ENCODE measurements at regions not wholly inside any gene's neighbourhood (a gene's known extent, or its start where the extent isn't known, plus 50 kb on each side); places are given as distances from the start of the nearest gene placed in this dataset.
"Not testable (repeated sequence)": the region's sequence is repeated elsewhere in the genome, so short reads cannot be mapped to it uniquely, and the experiment has no call there.

DNA sequence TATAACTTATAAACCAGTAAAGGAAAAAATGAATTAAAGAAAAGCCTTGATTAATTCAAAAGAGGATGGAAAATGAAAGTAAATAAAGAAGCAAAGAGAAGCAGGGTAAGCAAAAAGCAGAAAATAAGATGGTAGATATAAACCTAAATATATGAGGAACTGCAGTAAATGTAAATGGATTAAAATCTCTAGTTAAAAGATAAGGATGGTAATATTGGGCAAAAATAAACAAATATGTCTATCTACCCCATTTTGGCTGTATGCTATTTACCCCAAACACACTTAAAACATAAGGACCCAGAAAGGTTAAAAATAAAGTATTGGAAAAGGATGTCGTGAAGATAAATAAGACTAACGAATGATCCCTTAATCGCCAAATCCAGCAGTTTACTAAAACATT is 161.9 kb downstream of the FOXD2 start:
- DNase-seq, result no peak
- CTCF ChIA-PET, result no interaction called here
- H3K27ac Mint-ChIP-seq, result no peak overlapping the region

DNA sequence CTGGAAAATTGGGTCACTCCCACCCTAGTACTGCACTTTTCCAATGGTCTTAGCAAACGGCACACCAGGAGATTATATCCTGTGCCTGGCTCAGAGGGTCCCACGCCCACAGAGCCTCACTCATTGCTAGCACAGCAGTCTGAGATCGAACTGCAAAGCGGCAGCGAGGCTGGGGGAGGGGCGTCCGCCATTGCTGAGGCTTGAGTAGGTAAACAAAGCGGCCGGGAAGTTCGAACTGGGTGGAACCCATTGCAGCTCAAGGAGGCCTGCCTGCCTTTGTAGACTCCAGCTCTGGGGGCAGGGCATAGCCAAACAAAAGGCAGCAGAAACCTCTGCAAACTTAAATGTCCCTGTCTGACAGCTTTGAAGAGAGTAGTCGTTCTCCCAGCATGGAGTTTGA is 164.6 kb downstream of the FOXD2 start:
- H3K27ac ChIP-seq (ENCODE audit: low read length in 2 of 2); H3K36me3 ChIP-seq (replicated peaks in 1 of 2; ENCODE audit: control extremely low read depth in 1 of 2, control insufficient read depth in 1 of 2, extremely low read depth in 1 of 2, insufficient read depth in 2 of 2, low read length in 1 of 2); H3K27me3 ChIP-seq (replicated peaks in 1 of 4; ENCODE audit: control extremely low read depth in 1 of 4, control insufficient read depth in 3 of 4, insufficient read depth in 4 of 4, low read length in 3 of 4); DNase-seq; CTCF ChIA-PET; H3K4me3 Mint-ChIP-seq; H2AFZ ChIP-seq (ENCODE audit: insufficient read depth, low read depth, low read length, poor library complexity, severe bottlenecking); intact Hi-C loops (cut with micrococcal nuclease); H3K4me1 Mint-ChIP-seq; H4K20me1 ChIP-seq (ENCODE audit: control insufficient read depth, insufficient read depth, low read length, poor library complexity, severe bottlenecking); H3K4me3 ChIP-seq (ENCODE audit: control extremely low read depth in 1 of 5, extremely low read depth in 1 of 5, insufficient read depth in 1 of 5, low read depth in 2 of 5, low read length in 4 of 5); H3K9me3 Mint-ChIP-seq (ENCODE audit: insufficient read depth); POLR2A ChIA-PET; H3K9ac ChIP-seq (ENCODE audit: low read length); ATAC-seq (ENCODE audit: low read depth); H3K79me2 ChIP-seq (ENCODE audit: control insufficient read depth, insufficient read depth, low read length); H3K4me2 ChIP-seq (replicated peaks; ENCODE audit: low read depth, low read length, poor library complexity, severe bottlenecking); H3K4me1 ChIP-seq (ENCODE audit: control insufficient read depth in 2 of 2, insufficient read depth in 2 of 2, low read length in 2 of 2); H3K27ac Mint-ChIP-seq: not testable (repeated sequence)
- peaks cover 11% of the 10 kb centered on the region for H3K27me3 Mint-ChIP-seq
- peaks cover 1 to 11% (median 8%) of the 10 kb centered on the region in 3 donors for H3K9me3 ChIP-seq (ENCODE audit: control extremely low read depth in 1 of 3, control insufficient read depth in 2 of 3, insufficient read depth in 1 of 3, low read length in 2 of 3)
- 91% methylated on average over 10 of the region's 11 CpGs for WGBS (ENCODE audit: insufficient coverage)

More for the DNA sequence above, 161.9 kb downstream of the FOXD2 start:
- no peaks in the 10 kb centered on the region for H4K20me1 ChIP-seq (ENCODE audit: control insufficient read depth, insufficient read depth, low read length, poor library complexity, severe bottlenecking)
- intact Hi-C loops (cut with micrococcal nuclease), result no loop called here
- Mint-ChIP-seq H3K27me3 (peaks cover 17% of the 10 kb centered on the region), H3K9me3 (ENCODE audit: insufficient read depth) (no peaks in the 10 kb centered on the region), H3K4me1 (no peaks in the 10 kb centered on the region), H3K4me3 (no peak overlapping the region)
- no peak for TF ChIP-seq EZH2 (IDR thresholded peaks at IDR 0.05; ENCODE audit: borderline replicate concordance, insufficient read depth, low read depth, low read length, poor library complexity, severe bottlenecking)
- TF ChIP-seq, protein P1, sequence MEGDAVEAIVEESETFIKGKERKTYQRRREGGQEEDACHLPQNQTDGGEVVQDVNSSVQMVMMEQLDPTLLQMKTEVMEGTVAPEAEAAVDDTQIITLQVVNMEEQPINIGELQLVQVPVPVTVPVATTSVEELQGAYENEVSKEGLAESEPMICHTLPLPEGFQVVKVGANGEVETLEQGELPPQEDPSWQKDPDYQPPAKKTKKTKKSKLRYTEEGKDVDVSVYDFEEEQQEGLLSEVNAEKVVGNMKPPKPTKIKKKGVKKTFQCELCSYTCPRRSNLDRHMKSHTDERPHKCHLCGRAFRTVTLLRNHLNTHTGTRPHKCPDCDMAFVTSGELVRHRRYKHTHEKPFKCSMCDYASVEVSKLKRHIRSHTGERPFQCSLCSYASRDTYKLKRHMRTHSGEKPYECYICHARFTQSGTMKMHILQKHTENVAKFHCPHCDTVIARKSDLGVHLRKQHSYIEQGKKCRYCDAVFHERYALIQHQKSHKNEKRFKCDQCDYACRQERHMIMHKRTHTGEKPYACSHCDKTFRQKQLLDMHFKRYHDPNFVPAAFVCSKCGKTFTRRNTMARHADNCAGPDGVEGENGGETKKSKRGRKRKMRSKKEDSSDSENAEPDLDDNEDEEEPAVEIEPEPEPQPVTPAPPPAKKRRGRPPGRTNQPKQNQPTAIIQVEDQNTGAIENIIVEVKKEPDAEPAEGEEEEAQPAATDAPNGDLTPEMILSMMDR (IDR thresholded peaks at IDR 0.05), result no peak
- H3K27me3 ChIP-seq (replicated peaks in 1 of 4; ENCODE audit: control extremely low read depth in 1 of 4, control insufficient read depth in 3 of 4, insufficient read depth in 4 of 4, low read length in 3 of 4), result peaks cover 0 to 5% (median under 1%) of the 10 kb centered on the region in 4 experiments
- POLR2A ChIA-PET, result no interaction called here
- no CpG with 5 or more reads among the region's 3 CpGs for WGBS (ENCODE audit: insufficient coverage)
- H3K4me1 ChIP-seq (ENCODE audit: control insufficient read depth in 2 of 2, insufficient read depth in 2 of 2, low read length in 2 of 2), result no peaks in the 10 kb centered on the region
- H3K4me3 ChIP-seq (ENCODE audit: control extremely low read depth in 1 of 5, extremely low read depth in 1 of 5, insufficient read depth in 1 of 5, low read depth in 2 of 5, low read length in 4 of 5), result no peak overlapping the region
- no peaks in the 10 kb centered on the region for H3K79me2 ChIP-seq (ENCODE audit: control insufficient read depth, insufficient read depth, low read length)
- H3K9ac ChIP-seq (ENCODE audit: low read length), result no peak overlapping the region
- ATAC-seq (ENCODE audit: low read depth), result no peak
- H3K36me3 ChIP-seq (replicated peaks in 1 of 2; ENCODE audit: control extremely low read depth in 1 of 2, control insufficient read depth in 1 of 2, extremely low read depth in 1 of 2, insufficient read depth in 2 of 2, low read length in 1 of 2), result no peaks in the 10 kb centered on the region
- no peak overlapping the region for H3K4me2 ChIP-seq (replicated peaks; ENCODE audit: low read depth, low read length, poor library complexity, severe bottlenecking)
- no peak overlapping the region for H3K27ac ChIP-seq (ENCODE audit: low read length in 2 of 2)
- H3K9me3 ChIP-seq (ENCODE audit: control extremely low read depth in 1 of 3, control insufficient read depth in 2 of 3, insufficient read depth in 1 of 3, low read length in 2 of 3), result peaks cover 0 to 11% (median 8%) of the 10 kb centered on the region in 3 donors
- no peak overlapping the region for H2AFZ ChIP-seq (ENCODE audit: insufficient read depth, low read depth, low read length, poor library complexity, severe bottlenecking)

DNA sequence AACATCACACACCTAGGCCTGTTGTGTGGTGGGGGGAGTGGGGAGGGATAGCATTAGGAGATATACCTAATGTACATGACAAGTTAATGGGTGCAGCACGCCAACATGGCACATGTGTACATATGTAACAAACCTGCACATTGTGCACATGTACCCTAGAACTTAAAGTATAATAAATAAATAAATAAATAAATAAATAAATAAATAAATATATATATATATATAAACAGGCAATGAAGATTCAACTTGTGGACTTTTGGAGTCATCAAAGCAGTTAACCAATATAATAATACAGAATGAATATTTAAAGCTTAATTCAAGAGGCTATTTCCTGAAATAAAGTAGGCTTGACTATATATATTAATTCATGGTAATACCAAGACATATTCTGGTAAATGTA is 167.0 kb downstream of the FOXD2 start:
- H3K4me3 ChIP-seq (ENCODE audit: control extremely low read depth in 1 of 5, extremely low read depth in 1 of 5, insufficient read depth in 1 of 5, low read depth in 2 of 5, low read length in 4 of 5); H3K27me3 Mint-ChIP-seq; H3K9me3 Mint-ChIP-seq (ENCODE audit: insufficient read depth); H3K9ac ChIP-seq (ENCODE audit: low read length); ATAC-seq (ENCODE audit: low read depth); H3K4me3 Mint-ChIP-seq; H3K4me2 ChIP-seq (replicated peaks; ENCODE audit: low read depth, low read length, poor library complexity, severe bottlenecking); H3K27ac Mint-ChIP-seq; H3K4me1 Mint-ChIP-seq; CTCF ChIA-PET; intact Hi-C loops (cut with micrococcal nuclease); H3K4me1 ChIP-seq (ENCODE audit: control insufficient read depth in 2 of 2, insufficient read depth in 2 of 2, low read length in 2 of 2); H3K36me3 ChIP-seq (replicated peaks in 1 of 2; ENCODE audit: control extremely low read depth in 1 of 2, control insufficient read depth in 1 of 2, extremely low read depth in 1 of 2, insufficient read depth in 2 of 2, low read length in 1 of 2); H2AFZ ChIP-seq (ENCODE audit: insufficient read depth, low read depth, low read length, poor library complexity, severe bottlenecking); H4K20me1 ChIP-seq (ENCODE audit: control insufficient read depth, insufficient read depth, low read length, poor library complexity, severe bottlenecking); H3K79me2 ChIP-seq (ENCODE audit: control insufficient read depth, insufficient read depth, low read length); DNase-seq; H3K27me3 ChIP-seq (replicated peaks in 1 of 4; ENCODE audit: control extremely low read depth in 1 of 4, control insufficient read depth in 3 of 4, insufficient read depth in 4 of 4, low read length in 3 of 4); POLR2A ChIA-PET; H3K27ac ChIP-seq (ENCODE audit: low read length in 2 of 2): not testable (repeated sequence)
- WGBS (ENCODE audit: insufficient coverage), result no CpG with 5 or more reads among the region's 1 CpG
- H3K9me3 ChIP-seq (ENCODE audit: control extremely low read depth in 1 of 3, control insufficient read depth in 2 of 3, insufficient read depth in 1 of 3, low read length in 2 of 3), result peaks cover 1 to 20% (median 11%) of the 10 kb centered on the region in 3 donors

All from B cell (primary cell).